GM23338 (cell line): ENCODE measurements at regions not wholly inside any gene's neighbourhood (a gene's known extent, or its start where the extent isn't known, plus 50 kb on each side); places are given as distances from the start of the nearest gene placed in this dataset.
"Not testable (repeated sequence)": the region's sequence is repeated elsewhere in the genome, so short reads cannot be mapped to it uniquely, and the experiment has no call there.

Experiments
- ATAC-seq: fragments of 200-7000 bp; cut with Tn5 transposase; 3 replicates; pipeline ENCODE4 v1.9.1; 2020
- DNase-seq: peaks from one replicate; pipeline ENCODE4 v3.0.0-alpha.2; 2015; ENCODE audit warnings: low spot score
- H2AFZ ChIP-seq: fragments of 200-600 bp; sonication (generic); 2 replicates; pipeline ENCODE4 v1.8.0; 2016; ENCODE audit warnings: antibody characterized with exemption, mild to moderate bottlenecking, moderate library complexity
- H3F3A ChIP-seq: fragments of 200-600 bp; sonication (generic); replicated peaks from 2 replicates; pipeline ENCODE4 v1.8.0; 2017; ENCODE audit warnings: antibody characterized with exemption, mixed run types, low read depth
- H3K27ac ChIP-seq: fragments of 200-600 bp; sonication (generic); 2 replicates; pipeline ENCODE4 v1.6.1; 2016; ENCODE audit warnings: low read depth
- H3K27me3 ChIP-seq: fragments of 200-600 bp; sonication (generic); 2 replicates; pipeline ENCODE4 v1.8.0; 2016; ENCODE audit warnings: mild to moderate bottlenecking, mixed run types, moderate library complexity; ENCODE audit not compliant: insufficient read depth
- H3K36me3 ChIP-seq: fragments of 200-600 bp; sonication (generic); 2 replicates; pipeline ENCODE4 v1.8.0; 2016; ENCODE audit warnings: mild to moderate bottlenecking; ENCODE audit not compliant: insufficient read depth
- H3K4me1 ChIP-seq: fragments of 200-600 bp; sonication (generic); 2 replicates; pipeline ENCODE4 v1.8.0; 2016; ENCODE audit warnings: mild to moderate bottlenecking, moderate library complexity; ENCODE audit not compliant: insufficient read depth
- H3K4me2 ChIP-seq: fragments of 200-600 bp; sonication (generic); 2 replicates; pipeline ENCODE4 v1.7.1; 2017; ENCODE audit warnings: mixed run types
- H3K4me3 ChIP-seq: fragments of 200-600 bp; sonication (generic); 2 replicates; pipeline ENCODE4 v1.6.1; 2016; ENCODE audit warnings: mixed run types
- H3K79me2 ChIP-seq: fragments of 200-600 bp; sonication (generic); replicated peaks from 2 replicates; pipeline ENCODE4 v1.8.0; 2017; ENCODE audit warnings: mild to moderate bottlenecking; ENCODE audit not compliant: insufficient read depth
- H3K9me2 ChIP-seq: fragments of 200-600 bp; sonication (generic); 2 replicates; pipeline ENCODE4 v1.8.0; 2017; ENCODE audit not compliant: insufficient read depth
- H4K20me1 ChIP-seq: fragments of 200-600 bp; sonication (generic); replicated peaks from 2 replicates; pipeline ENCODE4 v1.8.0; 2017; ENCODE audit warnings: mild to moderate bottlenecking; ENCODE audit not compliant: insufficient read depth
- H3K27ac Mint-ChIP-seq: 2 replicates; pipeline ENCODE4 v1.8.0; 2020; ENCODE audit warnings: inconsistent platforms, mild to moderate bottlenecking, moderate library complexity, mixed read lengths
- H3K27me3 Mint-ChIP-seq: 3 replicates; pipeline ENCODE4 v1.8.0; 2022; ENCODE audit warnings: low read depth, mild to moderate bottlenecking, moderate library complexity, mixed read lengths, inconsistent platforms; ENCODE audit not compliant: insufficient read depth, poor library complexity
- H3K36me3 Mint-ChIP-seq: 3 replicates; pipeline ENCODE4 v1.8.0; 2021; ENCODE audit warnings: low read depth, mild to moderate bottlenecking, inconsistent platforms, moderate library complexity, mixed read lengths
- H3K4me1 Mint-ChIP-seq: 3 replicates; pipeline ENCODE4 v1.8.0; 2020; ENCODE audit warnings: mild to moderate bottlenecking, inconsistent platforms, mixed read lengths
- H3K4me3 Mint-ChIP-seq: 3 replicates; pipeline ENCODE4 v1.8.0; 2021; ENCODE audit warnings: moderate library complexity, mild to moderate bottlenecking, inconsistent platforms, mixed read lengths
- H3K9me3 Mint-ChIP-seq: 3 replicates; pipeline ENCODE4 v1.8.0; 2020; ENCODE audit warnings: moderate library complexity, mild to moderate bottlenecking, inconsistent platforms, mixed read lengths

DNA sequence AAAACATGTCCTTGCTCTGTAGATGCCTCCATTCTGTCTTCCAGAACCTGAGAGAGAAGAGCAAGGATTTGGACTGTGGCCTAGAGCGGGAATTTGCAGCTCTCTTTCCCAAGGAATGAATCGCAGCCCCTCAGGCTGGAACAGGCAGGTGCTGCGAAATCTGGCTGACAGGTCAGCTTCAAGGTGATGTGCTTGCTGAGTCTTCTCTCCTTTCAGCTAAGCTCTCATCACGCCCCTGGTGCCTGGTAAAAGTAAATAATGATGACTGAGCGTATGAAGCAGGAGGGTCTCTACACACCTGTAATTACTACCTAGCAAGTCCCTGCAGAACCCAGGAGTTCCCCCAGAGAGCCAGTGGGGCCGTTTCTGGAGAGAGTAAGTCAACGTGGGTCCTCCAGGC is 204.3 kb upstream of the IRF2BP2 start:
- H3K36me3 Mint-ChIP-seq, H3K4me3 ChIP-seq, H3K27me3 Mint-ChIP-seq, H3K79me2 ChIP-seq, H3K27ac Mint-ChIP-seq, H3K27me3 ChIP-seq, H3K36me3 ChIP-seq, H4K20me1 ChIP-seq, H3K4me1 ChIP-seq, DNase-seq, H2AFZ ChIP-seq, H3K4me2 ChIP-seq, H3K27ac ChIP-seq, H3K9me2 ChIP-seq, H3F3A ChIP-seq, H3K4me3 Mint-ChIP-seq, H3K4me1 Mint-ChIP-seq, H3K9me3 Mint-ChIP-seq: not testable (repeated sequence)
- ATAC-seq: peak; percentile 73

DNA sequence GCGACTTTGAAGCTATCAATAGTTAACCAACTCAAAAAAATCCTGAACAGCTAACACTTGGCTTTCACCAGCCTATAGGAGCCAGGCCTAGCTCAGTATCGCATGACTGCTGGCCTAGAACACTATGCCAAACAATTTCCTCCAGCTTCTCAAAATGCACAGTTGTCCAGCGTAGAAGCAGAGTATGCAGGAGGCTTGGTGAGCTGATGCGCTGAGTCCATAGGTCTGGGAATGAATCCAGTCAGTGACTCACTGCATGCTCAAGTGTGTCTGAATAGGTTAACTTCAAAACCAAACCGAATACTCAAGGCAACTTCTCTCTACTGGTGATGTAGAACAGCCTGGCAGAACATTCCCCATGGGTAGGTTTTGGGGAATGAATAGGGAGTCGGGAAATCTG is 201.8 kb upstream of the IRF2BP2 start:
- H3K9me2 ChIP-seq: not testable (repeated sequence)

DNA sequence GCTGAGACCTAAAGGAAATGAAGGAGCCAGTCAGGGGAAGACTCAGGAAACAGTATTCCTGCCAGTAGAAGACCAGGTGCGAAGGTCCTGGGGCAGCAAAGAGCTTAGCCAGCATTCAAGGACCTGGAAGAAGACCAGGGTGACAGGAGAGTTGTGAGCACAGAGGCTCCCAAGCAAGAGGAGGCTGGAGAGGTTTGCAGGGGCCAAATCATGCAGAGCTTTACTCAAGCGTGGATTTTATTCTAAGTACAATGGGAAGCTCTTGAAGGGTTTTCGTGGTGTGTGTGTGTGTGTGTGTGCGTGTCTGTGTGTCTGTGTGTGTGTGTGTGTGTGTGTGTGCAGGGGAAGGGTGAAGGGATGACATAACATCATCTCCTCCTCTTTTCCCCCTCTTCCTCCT is 200.7 kb upstream of the IRF2BP2 start:
- H3K36me3 ChIP-seq, H3K4me3 ChIP-seq, H3K27me3 Mint-ChIP-seq, H3K27ac Mint-ChIP-seq, H3K27me3 ChIP-seq, H2AFZ ChIP-seq, H4K20me1 ChIP-seq, H3K79me2 ChIP-seq, H3K9me3 Mint-ChIP-seq, H3K4me3 Mint-ChIP-seq, ATAC-seq, H3K4me2 ChIP-seq, H3K4me1 ChIP-seq, H3K4me1 Mint-ChIP-seq, H3F3A ChIP-seq, DNase-seq, H3K36me3 Mint-ChIP-seq, H3K27ac ChIP-seq, H3K9me2 ChIP-seq: not testable (repeated sequence)

More for the DNA sequence above, 201.8 kb upstream of the IRF2BP2 start:
- not testable (repeated sequence) for H3K4me1 ChIP-seq, DNase-seq, H3K36me3 Mint-ChIP-seq, H3K79me2 ChIP-seq, H3K4me2 ChIP-seq, H3K27ac ChIP-seq, H3K36me3 ChIP-seq, H3K4me1 Mint-ChIP-seq, H3K27ac Mint-ChIP-seq, H2AFZ ChIP-seq, H3K27me3 Mint-ChIP-seq, H3K27me3 ChIP-seq, H3K4me3 Mint-ChIP-seq, H4K20me1 ChIP-seq, H3F3A ChIP-seq, H3K9me3 Mint-ChIP-seq, H3K4me3 ChIP-seq, ATAC-seq

DNA sequence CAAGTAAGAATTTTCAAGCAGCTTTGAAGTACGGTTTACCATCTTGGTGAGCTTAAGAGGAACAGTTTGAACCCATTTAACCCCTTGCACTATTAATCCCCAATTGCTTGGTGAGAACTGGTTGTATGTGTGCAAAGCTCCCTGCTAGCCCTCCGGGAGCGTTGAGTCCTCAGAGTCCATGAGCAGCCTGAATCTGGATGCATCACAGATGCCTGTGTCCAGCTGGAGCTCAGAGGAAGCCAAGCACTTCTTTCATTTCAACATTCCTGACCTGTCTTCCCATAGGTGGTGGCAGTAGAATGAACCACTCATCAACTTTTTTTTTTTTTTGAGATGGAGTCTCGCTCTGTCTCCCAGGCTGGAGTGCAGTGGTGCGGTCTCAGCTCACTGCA is 199.9 kb upstream of the IRF2BP2 start:
- not testable (repeated sequence) for ATAC-seq, H3K9me2 ChIP-seq, H3K79me2 ChIP-seq, H4K20me1 ChIP-seq, H3F3A ChIP-seq, H3K36me3 ChIP-seq, H3K27me3 ChIP-seq, H3K36me3 Mint-ChIP-seq, H3K4me2 ChIP-seq, H3K4me3 ChIP-seq, H3K4me3 Mint-ChIP-seq, H3K27ac Mint-ChIP-seq, DNase-seq, H3K27ac ChIP-seq, H2AFZ ChIP-seq, H3K27me3 Mint-ChIP-seq, H3K4me1 Mint-ChIP-seq, H3K4me1 ChIP-seq, H3K9me3 Mint-ChIP-seq

DNA sequence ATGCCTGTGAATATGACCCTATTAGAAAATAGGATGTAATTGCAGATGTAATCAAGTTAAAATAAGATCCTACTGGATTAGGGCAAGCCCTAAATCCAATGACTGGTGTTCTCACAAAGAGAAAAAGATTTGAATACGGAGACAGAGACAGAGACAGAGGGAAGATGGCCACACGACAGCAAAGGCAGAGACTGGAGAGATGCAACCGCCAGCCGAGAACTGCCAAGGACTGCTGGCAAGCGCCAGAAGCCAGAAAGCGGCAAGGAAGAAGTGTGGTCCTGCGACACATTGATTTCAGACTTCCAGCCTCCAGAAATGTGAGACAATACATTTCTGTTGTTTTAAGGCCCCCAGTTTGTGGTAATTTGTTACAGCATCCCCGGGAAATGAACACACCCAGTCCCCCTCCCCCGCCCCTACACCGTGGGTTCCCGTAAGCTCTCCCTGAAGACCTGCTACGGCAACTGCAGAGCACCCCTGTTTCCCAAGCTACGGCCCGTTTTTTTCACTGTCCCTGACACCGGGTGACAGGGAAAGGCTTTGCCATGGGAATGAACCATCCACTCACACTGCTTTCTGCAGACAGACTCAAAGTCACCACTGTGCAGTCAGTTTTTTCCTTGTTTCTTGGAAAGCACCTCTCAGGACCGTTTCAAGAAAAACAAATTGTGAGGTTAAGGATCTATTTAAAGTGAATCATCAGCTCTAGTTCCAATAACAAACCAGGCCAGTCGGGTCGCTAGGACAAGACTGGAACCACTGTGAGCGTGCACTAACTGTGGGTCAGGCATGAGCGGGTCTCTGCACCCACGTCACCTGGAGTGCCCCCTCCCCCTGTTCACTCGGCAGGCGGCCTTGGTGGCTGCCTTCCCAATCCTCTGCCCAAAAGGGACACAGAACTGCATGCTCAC is 199.2 kb upstream of the IRF2BP2 start:
- not testable (repeated sequence) for H4K20me1 ChIP-seq, H3K9me3 Mint-ChIP-seq, H3K36me3 ChIP-seq, H2AFZ ChIP-seq, H3K4me2 ChIP-seq, H3K27ac Mint-ChIP-seq, H3K79me2 ChIP-seq, H3K27ac ChIP-seq, H3K4me1 Mint-ChIP-seq, H3K27me3 Mint-ChIP-seq, H3K36me3 Mint-ChIP-seq, H3K4me1 ChIP-seq, H3K4me3 ChIP-seq, H3K4me3 Mint-ChIP-seq, H3K27me3 ChIP-seq, DNase-seq, H3F3A ChIP-seq, H3K9me2 ChIP-seq
- peak; percentile 66 for ATAC-seq

DNA sequence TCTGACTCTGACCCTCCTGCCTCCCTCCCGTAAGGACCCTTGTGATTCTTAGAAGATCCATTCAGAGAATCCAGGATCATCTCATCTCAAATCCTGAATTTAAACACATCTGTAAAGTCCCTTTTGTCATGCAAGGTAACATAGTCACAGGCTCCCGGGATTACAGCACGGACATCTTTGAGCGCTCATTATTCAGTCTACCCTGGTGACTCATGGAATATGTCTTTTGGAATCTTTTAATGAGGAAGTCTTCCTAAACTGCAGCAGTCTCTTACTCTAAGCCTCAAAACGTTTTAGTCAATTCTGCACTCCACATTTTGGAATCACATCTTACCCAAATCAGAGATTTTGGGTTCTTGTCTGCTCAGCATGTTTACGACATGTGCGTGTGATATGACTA is 198.5 kb upstream of the IRF2BP2 start:
- not testable (repeated sequence) for H3K9me3 Mint-ChIP-seq

DNA sequence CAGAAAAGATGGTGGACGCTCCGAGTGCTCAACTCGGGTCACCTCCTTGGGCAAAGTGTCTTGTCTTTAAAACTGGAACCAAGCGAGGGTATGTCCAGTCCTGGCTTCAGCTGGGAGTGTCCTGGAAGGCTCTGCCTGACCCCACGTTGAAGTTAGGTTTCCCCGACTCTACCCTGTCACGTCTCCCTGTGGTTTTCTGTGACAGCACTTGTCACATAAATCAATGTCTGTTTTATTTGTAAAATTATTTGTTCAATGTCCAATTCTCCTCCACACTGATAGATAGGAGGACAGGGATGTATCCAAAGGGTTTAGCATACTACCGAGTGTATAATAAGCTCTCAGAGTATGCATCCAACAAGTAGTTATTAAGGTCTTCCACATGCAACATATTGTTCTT is 197.7 kb upstream of the IRF2BP2 start:
- not testable (repeated sequence) for H3K27me3 ChIP-seq, H3K27ac Mint-ChIP-seq, H3K4me3 Mint-ChIP-seq, H2AFZ ChIP-seq, H3K79me2 ChIP-seq, H3K36me3 Mint-ChIP-seq, H3K36me3 ChIP-seq, H3K4me1 Mint-ChIP-seq, ATAC-seq, H3K27me3 Mint-ChIP-seq, H3K4me2 ChIP-seq, H3K9me3 Mint-ChIP-seq, H3K9me2 ChIP-seq, H3F3A ChIP-seq, H3K4me1 ChIP-seq, H3K27ac ChIP-seq, DNase-seq, H4K20me1 ChIP-seq, H3K4me3 ChIP-seq

More for the DNA sequence above, 198.5 kb upstream of the IRF2BP2 start:
- H3K4me1 Mint-ChIP-seq, ATAC-seq, H3K4me2 ChIP-seq, H3K36me3 ChIP-seq, H4K20me1 ChIP-seq, H3K4me1 ChIP-seq, DNase-seq, H3K36me3 Mint-ChIP-seq, H3K79me2 ChIP-seq, H3K27me3 ChIP-seq, H3K27ac ChIP-seq, H3K9me2 ChIP-seq, H3F3A ChIP-seq, H3K4me3 Mint-ChIP-seq, H3K4me3 ChIP-seq, H3K27me3 Mint-ChIP-seq, H3K27ac Mint-ChIP-seq, H2AFZ ChIP-seq: not testable (repeated sequence)
